Sigmoid colon (tissue), 6 donors: ENCODE measurements at regions not wholly inside any gene's neighbourhood (a gene's known extent, or its start where the extent isn't known, plus 50 kb on each side); places are given as distances from the start of the nearest gene placed in this dataset.

ENCODE experiments used
- DNase-seq: peaks from one replicate; pipeline ENCODE4 v3.0.0-alpha.2; 2019
- H3K27ac ChIP-seq, 4 donors: fragments of 200-600 bp; sonication (generic); one replicate each; pipeline ENCODE4 v1.5.1; 2016 to 2019; ENCODE audit warnings: mild to moderate bottlenecking in 1 of 4
- H3K27me3 ChIP-seq, 3 donors: fragments of 200-600 bp; sonication (generic); one replicate each; pipeline ENCODE4 v1.5.1; 2019; ENCODE audit warnings: mild to moderate bottlenecking in 1 of 3
- H3K36me3 ChIP-seq, 4 donors: fragments of 200-600 bp; sonication (generic); one replicate each; pipeline ENCODE4 v1.5.1; 2016 to 2019
- H3K4me1 ChIP-seq, 4 donors: fragments of 200-600 bp; sonication (generic); one replicate each; pipeline ENCODE4 v1.5.1; 2017 to 2019
- H3K4me3 ChIP-seq, 4 donors: fragments of 200-600 bp; sonication (generic); one replicate each; pipeline ENCODE4 v1.5.1; 2017 to 2019; ENCODE audit warnings: mild to moderate bottlenecking in 2 of 4, moderate library complexity in 1 of 4
- H3K9me3 ChIP-seq, 4 donors: fragments of 200-600 bp in 3 of 4; sonication (generic) in 3 of 4; one replicate each; pipeline versions ENCODE4 v1.5.1 to v1.6.1; 2013 to 2019
- CTCF ChIP-seq, 4 experiments: fragments of 450-650 bp in 3 of 4; fragments of 200-600 bp in 1 of 4; IDR thresholded peaks; one replicate each; pipeline ENCODE4 v1.5.1; 2016 to 2019; ENCODE audit warnings: antibody characterized with exemption in 4 of 4, mild to moderate bottlenecking in 3 of 4, moderate library complexity in 2 of 4
- EP300 ChIP-seq, 4 donors: sonication (generic); formaldehyde crosslinking; IDR thresholded peaks; one replicate each; pipeline ENCODE4 v1.6.1; 2017; ENCODE audit warnings: antibody characterized with exemption in 4 of 4
- POLR2A ChIP-seq, 2 donors: fragments of 450-650 bp; IDR thresholded peaks; one replicate each; pipeline ENCODE4 v1.6.1; 2016; ENCODE audit warnings: antibody characterized with exemption in 2 of 2, mild to moderate bottlenecking in 2 of 2, moderate library complexity in 2 of 2
- POLR2AphosphoS5 ChIP-seq, 4 donors: sonication (generic); formaldehyde crosslinking; IDR thresholded peaks; one replicate each; pipeline ENCODE4 v1.6.1; 2017; ENCODE audit warnings: antibody characterized with exemption in 4 of 4
- WGBS, 2 donors: extraction: QIAGEN DNeasy Blood & Tissue Kit; methylation state at CpG; one replicate each; pipeline ENCODE4 v1.1.7; 2013; 5-methylcytosine and 5-hydroxymethylcytosine counted together
- intact Hi-C: fragments of 100-400 bp; cut with DNase I; formaldehyde crosslinking; loops from one replicate; pipeline ENCODE4 v1.15.1; 2023
- donor health status: healthy with polysubstance abuse.
- donor health status: healthy.

GRCh38 chr12:92221656-92222315 is 76.1 kb upstream of the BTG1 start:
- DNase-seq: no peak
- H3K36me3 ChIP-seq: no peaks in the 10 kb centered on the region
- H3K4me1 ChIP-seq: peaks cover 0 to 22% (median 11%) of the 10 kb centered on the region in 4 donors
- H3K4me3 ChIP-seq: no peak overlapping the region
- no peaks in the 10 kb centered on the region for H3K9me3 ChIP-seq
- no peaks in the 10 kb centered on the region for H3K27me3 ChIP-seq
- H3K27ac ChIP-seq: no peak overlapping the region
- intact Hi-C loops: loop anchor here (5.0 kb wide), 1 partner anchor 74 kb away; the partner anchor contains the start of gene BTG1
- TF ChIP-seq POLR2A (IDR thresholded peaks at IDR 0.05): no peak
- no peak for TF ChIP-seq CTCF (IDR thresholded peaks at IDR 0.05)
- no peak for TF ChIP-seq EP300 (IDR thresholded peaks at IDR 0.05)
- TF ChIP-seq POLR2AphosphoS5 (IDR thresholded peaks at IDR 0.05): no peak
- WGBS, 2 donors: 90 to 93% methylated on average over 5 of the region's 5 CpGs

GRCh38 chr12:92218394-92219077 is 72.9 kb upstream of the BTG1 start:
- Histone ChIP-seq H3K4me3 (no peak overlapping the region), H3K27me3 (no peaks in the 10 kb centered on the region), H3K4me1 (peaks cover 0 to 6% (median 3%) of the 10 kb centered on the region in 4 donors), H3K9me3 (no peaks in the 10 kb centered on the region), H3K36me3 (no peaks in the 10 kb centered on the region), H3K27ac (no peak overlapping the region)
- DNase-seq: no peak
- TF ChIP-seq EP300 (IDR thresholded peaks at IDR 0.05): no peak
- TF ChIP-seq CTCF (IDR thresholded peaks at IDR 0.05): no peak
- TF ChIP-seq POLR2A (IDR thresholded peaks at IDR 0.05): no peak
- TF ChIP-seq POLR2AphosphoS5 (IDR thresholded peaks at IDR 0.05): no peak
- intact Hi-C loops: no loop called here
- WGBS, 2 donors: 85 to 95% methylated on average over 3 of the region's 3 CpGs

- Histone ChIP-seq H3K9me3 (peaks cover 0 to 1% (median 0%) of the 10 kb centered on the region in 4 donors), H3K27ac (no peak overlapping the region)
Observed at GRCh38 chr12:92216092-92216491, 70.4 kb upstream of the BTG1 start.

GRCh38 chr12:92215358-92215757 is 69.7 kb upstream of the BTG1 start:
- 95 to 96% methylated on average over 5 of the region's 5 CpGs for WGBS, 2 donors
- no peak for DNase-seq
- TF ChIP-seq POLR2A (IDR thresholded peaks at IDR 0.05) (no peak), EP300 (IDR thresholded peaks at IDR 0.05) (no peak), CTCF (IDR thresholded peaks at IDR 0.05) (no peak), POLR2AphosphoS5 (IDR thresholded peaks at IDR 0.05) (no peak)
- Histone ChIP-seq H3K27ac (no peak overlapping the region), H3K9me3 (peaks cover 0 to 3% (median 0%) of the 10 kb centered on the region in 4 donors), H3K4me1 (no peaks in the 10 kb centered on the region), H3K27me3 (no peaks in the 10 kb centered on the region), H3K36me3 (no peaks in the 10 kb centered on the region), H3K4me3 (no peak overlapping the region)
- intact Hi-C loops: no loop called here

More at GRCh38 chr12:92216092-92216491, 70.4 kb upstream of the BTG1 start:
- no peak for DNase-seq
- intact Hi-C loops: no loop called here
- Histone ChIP-seq H3K4me3 (no peak overlapping the region), H3K36me3 (no peaks in the 10 kb centered on the region), H3K4me1 (no peaks in the 10 kb centered on the region), H3K27me3 (no peaks in the 10 kb centered on the region)
- no peak for TF ChIP-seq CTCF (IDR thresholded peaks at IDR 0.05)
- no peak for TF ChIP-seq POLR2A (IDR thresholded peaks at IDR 0.05)
- 20 to 46% methylated on average over 1 of the region's 1 CpG for WGBS, 2 donors
